Brain pericyte (primary cell): ENCODE measurements at regions not wholly inside any gene's neighbourhood (a gene's known extent, or its start where the extent isn't known, plus 50 kb on each side); places are given as distances from the start of the nearest gene placed in this dataset.
"Not testable (repeated sequence)": the region's sequence is repeated elsewhere in the genome, so short reads cannot be mapped to it uniquely, and the experiment has no call there.

Source experiments
- DNase-seq: peaks from one replicate; pipeline ENCODE4 v3.0.0-alpha.2; 2012; ENCODE audit warnings: low read depth, low spot score

DNA sequence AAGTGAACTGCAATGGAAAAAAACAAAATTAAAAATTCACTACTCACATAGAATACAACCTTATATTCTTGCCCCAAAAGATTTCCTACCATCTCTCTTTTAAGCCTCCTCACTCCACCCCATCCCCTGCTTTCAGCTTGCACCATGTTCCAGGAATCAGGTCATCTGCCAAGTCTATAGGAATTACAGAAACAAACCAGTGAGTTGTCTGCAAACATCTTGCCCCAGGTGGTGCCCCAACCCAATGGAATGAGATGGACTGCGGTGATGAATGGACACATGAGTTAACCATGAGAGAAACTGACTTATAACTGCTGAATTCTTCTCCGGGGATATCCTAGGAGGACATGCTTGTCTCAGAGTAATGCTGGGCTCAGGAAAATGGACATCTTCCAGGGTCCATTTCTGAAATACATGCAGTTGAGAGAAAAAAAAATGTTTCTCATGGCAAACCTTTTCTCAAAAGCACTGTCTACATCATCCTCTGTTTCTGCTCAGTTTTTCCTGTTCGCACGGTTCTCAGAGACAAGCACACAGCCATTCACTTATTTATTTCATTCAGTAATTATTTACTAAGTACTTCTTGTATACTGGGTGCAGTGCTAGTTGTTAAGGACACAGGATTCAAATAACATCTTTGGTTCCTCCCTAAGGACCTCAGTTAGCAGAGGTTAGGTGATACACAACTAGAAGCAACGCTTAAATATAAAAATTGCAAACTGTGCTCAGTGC is 350.0 kb downstream of the RND3 start:
- DNase-seq: no peak

DNA sequence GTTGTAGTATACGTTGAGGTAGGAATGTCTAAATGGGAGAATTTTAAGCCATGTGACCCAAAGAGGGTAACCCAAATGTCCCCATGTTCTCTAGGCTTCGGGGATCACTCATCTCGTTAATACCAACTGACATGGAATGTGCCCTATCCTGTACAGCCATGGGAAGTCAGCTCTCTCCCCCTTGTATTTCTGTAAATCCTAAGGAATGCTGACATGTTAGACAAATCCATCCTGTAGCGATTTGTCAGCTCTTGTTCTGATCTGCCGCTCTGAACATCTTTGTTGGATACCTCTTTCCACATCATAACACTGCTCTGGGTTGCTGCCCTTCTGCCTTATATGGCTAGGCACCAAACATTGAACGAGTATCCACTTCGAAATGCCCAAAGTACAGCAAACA is 350.6 kb downstream of the RND3 start:
- DNase-seq: no peak

DNA sequence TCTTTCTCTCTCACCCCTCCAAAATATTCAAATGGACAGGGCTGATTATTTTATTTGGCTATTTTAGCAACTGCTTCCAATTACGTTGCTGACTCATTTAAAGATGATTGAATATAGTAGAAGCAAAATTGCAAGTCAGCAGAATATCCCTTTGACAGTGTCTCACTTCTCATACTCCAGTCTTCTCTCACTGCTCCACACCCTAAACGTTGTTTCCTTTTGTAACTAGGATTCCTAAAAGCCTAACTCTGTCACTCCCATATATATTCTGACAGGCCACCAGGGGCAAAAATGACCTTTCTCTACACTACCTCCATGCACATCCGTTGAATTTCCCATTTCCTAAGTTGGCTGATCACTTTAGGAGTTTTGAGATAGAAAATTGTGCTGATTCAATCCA is 351.1 kb downstream of the RND3 start:
- DNase-seq: no peak

- DNase-seq: no peak
Measured at GRCh38 chr2:150135223-150135883, 352.1 kb downstream of the RND3 start.

DNA sequence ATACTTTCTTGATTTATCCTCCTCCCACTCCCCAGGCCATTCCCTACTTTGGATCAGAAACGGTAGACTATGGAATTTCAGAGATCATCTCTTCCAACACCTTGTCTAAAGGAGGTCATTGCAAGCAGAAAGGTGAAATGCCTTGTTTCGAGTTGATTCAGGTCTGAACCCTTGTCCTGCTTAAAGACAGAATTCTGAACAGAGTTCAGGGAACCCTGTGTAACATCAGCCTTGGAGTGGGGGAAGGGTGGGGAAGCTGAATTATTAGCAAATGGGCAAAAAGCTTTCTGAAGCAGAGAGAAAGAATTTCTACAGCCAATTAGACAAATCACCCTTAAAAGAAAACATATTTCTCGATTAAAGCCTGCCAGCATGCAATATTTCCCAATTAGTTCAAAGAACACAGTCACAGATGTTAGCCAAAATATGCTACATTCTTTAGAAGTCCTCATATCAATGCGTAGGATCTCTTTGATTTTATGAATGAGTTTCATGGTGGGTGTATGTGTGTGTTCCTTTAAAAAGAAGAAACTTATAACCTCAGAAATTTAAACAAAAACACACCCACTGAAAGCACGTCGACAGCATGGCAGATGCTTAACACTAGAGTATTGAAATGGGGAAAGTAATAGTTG is 353.1 kb downstream of the RND3 start:
- no peak for DNase-seq

DNA sequence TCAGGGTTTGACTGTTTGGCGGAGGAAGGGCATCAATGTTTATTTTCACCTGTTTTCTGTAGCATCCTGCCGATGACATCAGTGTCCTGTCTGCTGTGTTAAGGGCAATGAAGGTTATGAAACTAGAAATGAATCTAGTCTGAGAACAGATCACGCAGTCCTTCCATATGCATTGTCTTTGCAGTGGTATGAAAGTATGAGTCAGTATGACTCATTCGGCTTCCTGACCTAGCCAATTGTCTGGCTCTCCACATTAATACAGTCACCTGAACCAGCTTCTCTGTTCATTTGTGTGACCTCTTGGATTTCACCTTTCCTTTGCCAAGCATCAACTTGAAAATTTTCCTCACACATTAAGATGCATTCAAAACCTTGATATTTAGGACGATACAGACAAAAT is 353.8 kb downstream of the RND3 start:
- DNase-seq: peak; percentile 49

- DNase-seq: no peak
Measured at GRCh38 chr2:150129921-150130575, 357.4 kb downstream of the RND3 start.

GRCh38 chr2:150127995-150128394 is 359.5 kb downstream of the RND3 start:
- no peak for DNase-seq

DNA sequence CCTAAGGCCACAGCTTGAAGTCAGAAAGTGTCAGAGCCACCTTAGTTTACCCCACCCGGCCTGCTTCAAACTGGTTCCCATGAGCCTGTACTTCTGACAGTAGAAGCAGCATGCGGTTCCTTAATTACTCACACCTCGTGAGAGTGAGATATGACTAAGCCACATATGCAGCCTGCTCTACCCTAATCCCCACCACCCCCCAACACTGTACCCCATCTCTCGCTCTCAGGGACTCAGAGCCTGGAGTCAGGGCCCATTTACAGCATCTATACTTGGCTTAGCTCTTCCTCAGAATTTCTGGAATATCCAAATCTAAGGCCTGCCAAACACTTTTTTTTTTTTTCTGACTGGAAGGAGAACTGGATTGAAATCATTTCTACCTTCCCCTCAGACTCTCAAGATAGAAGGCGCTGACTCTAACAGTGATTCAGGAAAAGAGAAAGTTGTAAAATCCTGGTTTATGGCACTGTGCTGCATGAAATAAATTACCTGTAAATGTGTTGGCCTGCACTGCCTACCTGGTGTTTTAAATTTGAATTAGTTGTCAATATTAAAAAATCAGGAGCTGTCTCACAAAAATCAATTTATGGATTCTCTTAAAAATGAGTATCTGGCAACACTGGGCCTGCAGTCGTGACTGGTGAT is 360.0 kb downstream of the RND3 start:
- no peak for DNase-seq

GRCh38 chr2:150126839-150127238 is 360.6 kb downstream of the RND3 start:
- no peak for DNase-seq

DNA sequence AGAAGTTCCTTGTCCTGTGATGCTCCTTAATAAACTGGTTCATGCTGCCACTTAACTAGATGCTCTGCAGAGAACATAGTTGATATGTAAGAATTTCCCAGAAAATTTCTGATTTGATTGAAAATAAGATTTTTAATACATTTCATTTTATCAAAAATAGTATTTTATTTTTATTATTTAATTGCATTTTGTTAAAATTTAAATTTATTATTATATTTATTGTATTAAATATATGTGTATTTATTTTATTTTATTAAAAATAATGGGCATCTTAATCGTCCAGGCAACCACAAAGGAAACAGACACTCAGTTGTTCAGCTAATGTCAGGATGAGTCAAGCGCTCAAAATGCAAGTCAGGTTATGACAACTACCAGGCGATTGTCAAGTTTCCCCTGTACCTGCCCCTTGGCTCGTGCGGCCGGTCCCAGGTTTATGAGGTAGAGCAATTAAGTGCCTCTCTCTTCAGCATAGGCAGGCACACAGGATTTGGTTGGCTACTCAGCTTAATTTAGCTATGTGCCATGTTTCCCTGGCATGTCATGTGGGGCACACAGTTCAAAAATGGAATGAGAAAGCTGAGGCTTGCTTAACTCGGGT is 361.2 kb downstream of the RND3 start:
- DNase-seq: no peak

DNA sequence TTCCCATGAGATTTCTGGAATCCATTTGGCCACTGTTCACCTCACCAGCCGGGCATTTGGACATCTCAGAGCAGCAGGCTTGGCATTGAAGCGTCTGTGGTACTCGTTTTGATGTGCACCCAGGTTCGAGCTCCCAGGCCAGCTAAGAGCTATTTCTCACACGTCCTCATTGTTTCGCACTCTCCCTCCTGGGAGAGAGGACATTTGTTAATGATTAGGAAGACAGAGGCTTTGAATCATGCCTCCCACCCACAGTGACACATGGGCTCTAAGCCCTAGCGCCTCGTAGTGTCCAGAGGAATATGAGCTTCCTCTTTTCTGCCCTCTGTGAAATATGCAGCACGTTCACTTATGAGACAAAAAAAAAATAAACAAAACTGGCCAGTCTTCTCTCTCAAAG is 361.8 kb downstream of the RND3 start:
- no peak for DNase-seq

GRCh38 chr2:150125188-150125587 is 362.3 kb downstream of the RND3 start:
- no peak for DNase-seq

- DNase-seq: no peak
Measured at GRCh38 chr2:150124739-150125138, 362.7 kb downstream of the RND3 start.

- no peak for DNase-seq
Measured at GRCh38 chr2:150122871-150123613, 364.4 kb downstream of the RND3 start.

- DNase-seq: no peak
Measured at GRCh38 chr2:150122156-150122555, 365.3 kb downstream of the RND3 start.

- DNase-seq: no peak
Measured at GRCh38 chr2:150120326-150120955, 367.0 kb downstream of the RND3 start.

GRCh38 chr2:150119819-150120218 is 367.6 kb downstream of the RND3 start:
- DNase-seq: no peak

GRCh38 chr2:150114089-150114488 is 373.4 kb downstream of the RND3 start:
- not testable (repeated sequence) for DNase-seq

DNA sequence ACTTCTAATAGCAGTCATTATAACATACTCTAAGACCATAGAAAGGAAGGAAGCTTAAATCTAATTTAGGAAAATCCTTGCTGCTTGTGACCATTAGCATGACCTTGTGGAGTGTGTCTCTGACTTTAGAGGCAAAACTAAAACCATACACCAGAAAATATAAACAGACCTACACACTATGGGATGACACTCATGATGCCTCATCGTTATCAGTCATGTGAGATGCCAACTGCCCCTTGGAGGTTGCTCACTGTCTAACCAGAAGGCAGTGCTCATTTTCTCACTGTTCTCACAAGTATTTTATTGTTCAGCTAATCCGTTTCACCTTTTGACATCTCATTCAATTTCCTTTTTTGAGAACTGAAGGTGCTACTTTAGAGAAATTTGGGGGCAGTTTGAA is 376.9 kb downstream of the RND3 start:
- no peak for DNase-seq
